A673 (cell line): ENCODE measurements at regions not wholly inside any gene's neighbourhood (a gene's known extent, or its start where the extent isn't known, plus 50 kb on each side); places are given as distances from the start of the nearest gene placed in this dataset.

Source experiments
- BruUV-seq: library from RNA; stranded (reverse); fragments of 400-500 nt; replicated peaks from 2 replicates; lab custom pipeline; 2021; lab: Mats Ljungman, UMichigan
- CTCF ChIA-PET: fragments of 300-600 bp; sonication (Branson Sonifier 250); formaldehyde crosslinking; loops from one replicate; lab custom pipeline; 2022; ENCODE audit warnings: antibody characterized with exemption; lab: Charles Lee
- POLR2A ChIA-PET: fragments of 300-600 bp; sonication (Branson Sonifier 250); formaldehyde crosslinking; loops from one replicate; lab custom pipeline; 2022; ENCODE audit warnings: antibody characterized with exemption; ENCODE audit not compliant: low non-redundant PET; lab: Charles Lee
- DNase-seq: peaks from one replicate; pipeline ENCODE4 v3.0.0-alpha.2; 2015; ENCODE audit warnings: low spot score
- H3K27ac ChIP-seq: fragments of 200-600 bp; sonication (generic); 2 replicates; pipeline ENCODE4 v1.5.1; 2016; ENCODE audit warnings: mixed run types, low read depth, mild to moderate bottlenecking, mixed read lengths, antibody characterized with exemption, low read length; ENCODE audit not compliant: poor library complexity, severe bottlenecking
- H3K27me3 ChIP-seq: fragments of 200-600 bp; sonication (generic); replicated peaks from 2 replicates; pipeline ENCODE4 v1.6.1; 2017; ENCODE audit warnings: mixed run types, low read depth, mild to moderate bottlenecking, mixed read lengths, antibody characterized with exemption, low read length; ENCODE audit not compliant: insufficient read depth, poor library complexity
- H3K36me3 ChIP-seq: fragments of 200-600 bp; sonication (generic); 2 replicates; pipeline ENCODE4 v1.6.1; 2016; ENCODE audit warnings: mixed run types, mild to moderate bottlenecking, mixed read lengths, antibody characterized with exemption, low read length; ENCODE audit not compliant: insufficient read depth, poor library complexity, severe bottlenecking
- H3K4me1 ChIP-seq: fragments of 200-600 bp; sonication (generic); 2 replicates; pipeline ENCODE4 v1.6.1; 2017; ENCODE audit warnings: mixed run types, mild to moderate bottlenecking, mixed read lengths, antibody characterized with exemption, low read length; ENCODE audit not compliant: insufficient read depth, poor library complexity, severe bottlenecking
- H3K4me3 ChIP-seq: fragments of 200-600 bp; sonication (generic); 2 replicates; pipeline ENCODE4 v1.5.1; 2016; ENCODE audit warnings: low read depth, mixed run types, mild to moderate bottlenecking, mixed read lengths, low read length; ENCODE audit not compliant: poor library complexity, severe bottlenecking
- H3K9me3 ChIP-seq: fragments of 200-600 bp; sonication (generic); 2 replicates; pipeline ENCODE4 v1.6.1; 2016; ENCODE audit warnings: mixed run types, low read depth, mild to moderate bottlenecking, mixed read lengths, antibody characterized with exemption, low read length; ENCODE audit not compliant: poor library complexity, severe bottlenecking
- EZH2 ChIP-seq: fragments of 200-600 bp; sonication (generic); IDR thresholded peaks from 2 replicates; pipeline ENCODE4 v1.6.1; 2017; ENCODE audit warnings: borderline replicate concordance, low read depth, mild to moderate bottlenecking, mixed read lengths, antibody characterized with exemption, low read length; ENCODE audit not compliant: poor library complexity, severe bottlenecking
- intact Hi-C: fragments of 100-400 bp; cut with micrococcal nuclease; formaldehyde crosslinking; loops from one replicate; pipeline ENCODE4 v1.10.0; 2022; ENCODE audit not compliant: unreplicated experiment
- TF ChIP-seq, protein P1 (sequence below): fragments of 300-800, 200-600 bp; sonication (generic); conservative IDR thresholded peaks from 2 replicates; pipeline ENCODE4 v1.5.1; 2017; ENCODE audit warnings: low read depth, mild to moderate bottlenecking, antibody characterized with exemption, low read length, moderate library complexity, mixed read lengths

- H3K9me3 ChIP-seq, result no peaks in the 10 kb centered on the region
- intact Hi-C loops, result no loop called here
- no peak for DNase-seq
- no peak overlapping the region for H3K27ac ChIP-seq
- no peak overlapping the region for H3K4me3 ChIP-seq
- TF ChIP-seq, protein P1, sequence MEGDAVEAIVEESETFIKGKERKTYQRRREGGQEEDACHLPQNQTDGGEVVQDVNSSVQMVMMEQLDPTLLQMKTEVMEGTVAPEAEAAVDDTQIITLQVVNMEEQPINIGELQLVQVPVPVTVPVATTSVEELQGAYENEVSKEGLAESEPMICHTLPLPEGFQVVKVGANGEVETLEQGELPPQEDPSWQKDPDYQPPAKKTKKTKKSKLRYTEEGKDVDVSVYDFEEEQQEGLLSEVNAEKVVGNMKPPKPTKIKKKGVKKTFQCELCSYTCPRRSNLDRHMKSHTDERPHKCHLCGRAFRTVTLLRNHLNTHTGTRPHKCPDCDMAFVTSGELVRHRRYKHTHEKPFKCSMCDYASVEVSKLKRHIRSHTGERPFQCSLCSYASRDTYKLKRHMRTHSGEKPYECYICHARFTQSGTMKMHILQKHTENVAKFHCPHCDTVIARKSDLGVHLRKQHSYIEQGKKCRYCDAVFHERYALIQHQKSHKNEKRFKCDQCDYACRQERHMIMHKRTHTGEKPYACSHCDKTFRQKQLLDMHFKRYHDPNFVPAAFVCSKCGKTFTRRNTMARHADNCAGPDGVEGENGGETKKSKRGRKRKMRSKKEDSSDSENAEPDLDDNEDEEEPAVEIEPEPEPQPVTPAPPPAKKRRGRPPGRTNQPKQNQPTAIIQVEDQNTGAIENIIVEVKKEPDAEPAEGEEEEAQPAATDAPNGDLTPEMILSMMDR, result no peak
- TF ChIP-seq EZH2, result no peak
- H3K4me1 ChIP-seq, result peaks cover 29% of the 10 kb centered on the region
- ChIA-PET POLR2A (no interaction called here), CTCF (no interaction called here)
- no peaks in the 10 kb centered on the region for H3K36me3 ChIP-seq
- H3K27me3 ChIP-seq, result no peaks in the 10 kb centered on the region
- BruUV-seq, result no TSS peak
Observed at GRCh38 chr2:122478771-122479170, 723.3 kb downstream of the TSN start.

DNA sequence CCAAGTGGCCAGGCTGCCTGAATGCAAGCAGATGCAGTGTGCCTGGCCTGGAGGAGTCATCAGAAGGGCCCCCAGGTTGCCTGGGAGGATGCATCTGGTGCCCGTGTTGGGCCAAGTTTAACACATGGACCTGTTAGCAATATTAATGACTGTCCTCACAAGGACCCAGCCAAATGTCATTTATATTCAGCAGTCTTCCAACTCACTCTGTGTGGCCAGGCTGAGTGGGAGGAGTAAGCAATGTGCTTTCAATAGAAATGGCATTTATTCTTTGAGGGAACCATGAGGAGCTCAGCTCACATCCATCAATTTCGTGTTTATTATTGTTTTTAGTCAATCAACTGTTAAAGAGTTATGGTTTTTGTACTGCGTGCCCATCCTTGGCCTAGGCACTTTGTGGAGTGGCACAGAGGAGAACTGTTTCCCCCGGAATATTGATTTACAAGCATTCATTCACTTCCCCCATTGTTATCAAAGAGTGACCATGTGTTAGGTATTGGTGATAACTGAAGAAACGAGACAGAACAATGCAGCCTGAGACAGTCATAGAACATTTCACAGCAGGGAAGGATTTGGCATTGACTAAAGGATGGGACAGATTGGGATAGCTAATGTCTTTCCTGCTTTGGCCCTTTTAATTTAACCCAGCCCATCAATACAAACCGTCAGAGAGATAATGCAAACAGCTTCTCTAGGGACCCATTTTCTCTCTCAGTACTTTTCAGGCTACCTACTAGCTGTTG, 725.2 kb downstream of the TSN start:
- no peak overlapping the region for H3K4me3 ChIP-seq
- DNase-seq, result peak; percentile 56
- no peaks in the 10 kb centered on the region for H3K9me3 ChIP-seq
- TF ChIP-seq, protein P1, result no peak
- no peak for TF ChIP-seq EZH2
- no peaks in the 10 kb centered on the region for H3K36me3 ChIP-seq
- H3K27me3 ChIP-seq, result no peaks in the 10 kb centered on the region
- H3K4me1 ChIP-seq, result peaks cover 45% of the 10 kb centered on the region
- intact Hi-C loops, result no loop called here
- ChIA-PET POLR2A (no interaction called here), CTCF (no interaction called here)
- peak overlapping the region; percentile 75 for H3K27ac ChIP-seq
- BruUV-seq, result no TSS peak

DNA sequence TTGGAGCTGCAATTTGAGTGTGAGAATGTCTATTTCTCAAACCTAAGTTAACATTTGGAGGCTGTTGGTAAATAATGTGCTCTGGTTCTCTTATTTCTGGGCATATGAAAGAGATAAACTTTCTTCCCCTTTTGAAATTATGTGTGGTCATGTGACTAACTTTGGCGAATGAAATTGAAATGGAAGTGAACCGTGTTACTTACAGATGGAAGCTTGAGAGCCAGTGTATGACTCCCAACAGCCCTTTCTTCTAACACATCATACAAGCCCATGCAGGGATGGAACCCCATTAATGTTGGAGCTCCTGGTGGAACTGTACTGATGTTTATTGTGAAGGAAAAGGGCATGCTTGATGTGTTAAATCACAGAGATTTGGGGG, 725.8 kb downstream of the TSN start:
- Histone ChIP-seq H3K4me3 (no peak overlapping the region), H3K27me3 (no peaks in the 10 kb centered on the region), H3K27ac (peak overlapping the region; percentile 75), H3K36me3 (no peaks in the 10 kb centered on the region), H3K9me3 (no peaks in the 10 kb centered on the region), H3K4me1 (peaks cover 50% of the 10 kb centered on the region)
- intact Hi-C loops, result no loop called here
- DNase-seq, result no peak
- TF ChIP-seq, protein P1, result no peak
- TF ChIP-seq EZH2, result no peak
- POLR2A ChIA-PET, result interaction anchor here (0.6 kb wide), 1 partner anchor 629 kb away, joined by 9 read pairs; no protein-coding TSS in a partner anchor
- BruUV-seq, result no TSS peak
- CTCF ChIA-PET, result no interaction called here
